ENCODE measurements at regions not wholly inside any gene's neighbourhood (a gene's known extent, or its start where the extent isn't known, plus 50 kb on each side); places are given as distances from the start of the nearest gene placed in this dataset.

- no peak for ATAC-seq
- Mint-ChIP-seq H3K27ac (no peak overlapping the region), H3K9me3 (no peaks in the 10 kb centered on the region), H3K36me3 (no peaks in the 10 kb centered on the region), H3K27me3 (peaks cover 13% of the 10 kb centered on the region), H3K4me3 (no peak overlapping the region), H3K4me1 (no peaks in the 10 kb centered on the region)
These were observed 58.9 kb downstream of the DHRS2 start for GRCh38 chr14:23694949-23695663.

DNA sequence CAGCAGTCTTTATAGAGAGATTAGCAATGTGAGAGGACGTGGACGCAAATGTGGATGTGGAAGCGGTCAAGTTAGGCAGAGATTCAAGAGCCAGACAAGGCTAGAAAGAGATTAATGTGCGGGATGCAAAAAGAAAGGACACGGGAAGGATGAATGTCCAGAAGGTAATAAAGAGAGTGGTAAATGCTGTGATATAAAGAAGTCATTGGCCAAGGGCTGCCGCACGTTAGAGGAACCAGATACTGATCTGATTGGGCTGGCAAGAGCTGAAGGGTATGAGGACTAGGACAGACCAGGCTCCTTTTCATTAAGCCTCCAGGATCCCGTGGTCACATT lies 59.5 kb downstream of the DHRS2 start:
- ATAC-seq: no peak
- no peaks in the 10 kb centered on the region for H3K4me1 Mint-ChIP-seq
- no peaks in the 10 kb centered on the region for H3K36me3 Mint-ChIP-seq
- no peak overlapping the region for H3K27ac Mint-ChIP-seq
- no peaks in the 10 kb centered on the region for H3K9me3 Mint-ChIP-seq
- peaks cover 18% of the 10 kb centered on the region for H3K27me3 Mint-ChIP-seq
- H3K4me3 Mint-ChIP-seq: no peak overlapping the region

DNA sequence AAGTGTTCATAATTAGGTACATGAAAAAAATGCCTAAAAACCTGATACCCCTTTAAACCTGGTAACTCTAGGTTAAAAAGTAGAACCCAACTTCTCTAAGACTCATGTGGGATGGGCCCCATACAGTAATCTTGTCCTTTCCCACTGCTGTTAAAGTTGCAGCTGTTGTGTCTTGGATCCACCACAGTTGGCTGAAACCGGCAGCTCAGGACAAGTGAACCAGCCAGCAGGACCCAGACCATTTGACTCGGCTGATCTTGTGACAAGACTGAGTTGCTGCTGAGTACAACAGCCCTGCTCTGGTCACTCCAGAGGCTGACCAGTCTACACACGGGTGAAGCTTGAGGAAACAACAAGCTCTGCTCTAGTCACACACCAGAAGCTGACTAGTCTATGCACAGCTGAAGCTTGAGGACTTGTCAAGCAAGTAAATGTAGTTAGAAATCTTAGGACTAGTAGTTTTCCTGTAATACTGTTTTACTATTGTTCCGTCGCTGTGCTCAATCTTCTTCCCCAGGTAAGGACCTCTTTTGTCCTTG lies 60.6 kb downstream of the DHRS2 start:
- no peak overlapping the region for H3K27ac Mint-ChIP-seq
- H3K9me3 Mint-ChIP-seq: no peaks in the 10 kb centered on the region
- H3K4me1 Mint-ChIP-seq: no peaks in the 10 kb centered on the region
- ATAC-seq: no peak
- no peak overlapping the region for H3K4me3 Mint-ChIP-seq
- H3K36me3 Mint-ChIP-seq: no peaks in the 10 kb centered on the region
- peaks cover 30% of the 10 kb centered on the region for H3K27me3 Mint-ChIP-seq

DNA sequence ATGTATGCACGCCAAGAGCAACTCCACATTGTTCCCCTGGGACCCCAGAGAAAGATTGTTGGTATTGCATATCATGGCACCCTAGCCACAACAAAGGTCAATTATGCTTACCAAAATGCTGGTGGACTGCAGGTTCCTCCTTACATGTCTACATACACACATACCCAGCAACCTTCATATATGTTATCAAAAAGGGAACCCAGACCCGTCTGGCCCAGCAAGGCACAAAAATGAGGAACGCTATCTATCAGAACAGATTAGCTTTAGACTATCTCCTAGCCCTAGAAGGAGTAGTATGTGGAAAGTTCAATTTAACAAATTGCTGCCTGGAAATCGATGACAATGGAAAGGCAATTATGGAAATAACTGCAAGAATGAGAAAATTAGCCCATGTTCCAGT lies 61.5 kb downstream of the DHRS2 start:
- Mint-ChIP-seq H3K36me3 (no peaks in the 10 kb centered on the region), H3K9me3 (peaks cover under 1% of the 10 kb centered on the region), H3K4me3 (no peak overlapping the region), H3K27me3 (peaks cover 30% of the 10 kb centered on the region), H3K27ac (no peak overlapping the region), H3K4me1 (no peaks in the 10 kb centered on the region)
- no peak for ATAC-seq

GRCh38 chr14:23702656-23703426 lies 66.7 kb downstream of the DHRS2 start:
- no peak for ATAC-seq
- no peaks in the 10 kb centered on the region for H3K36me3 Mint-ChIP-seq
- H3K9me3 Mint-ChIP-seq: peaks cover 3% of the 10 kb centered on the region
- peaks cover 30% of the 10 kb centered on the region for H3K27me3 Mint-ChIP-seq
- H3K27ac Mint-ChIP-seq: no peak overlapping the region
- no peaks in the 10 kb centered on the region for H3K4me1 Mint-ChIP-seq
- H3K4me3 Mint-ChIP-seq: no peak overlapping the region

GRCh38 chr14:23704890-23705289 lies 68.7 kb downstream of the DHRS2 start:
- no peak for ATAC-seq
- Mint-ChIP-seq H3K4me3 (no peak overlapping the region), H3K9me3 (peaks cover 3% of the 10 kb centered on the region), H3K36me3 (no peaks in the 10 kb centered on the region), H3K4me1 (no peaks in the 10 kb centered on the region), H3K27me3 (peaks cover 20% of the 10 kb centered on the region), H3K27ac (no peak overlapping the region)

DNA sequence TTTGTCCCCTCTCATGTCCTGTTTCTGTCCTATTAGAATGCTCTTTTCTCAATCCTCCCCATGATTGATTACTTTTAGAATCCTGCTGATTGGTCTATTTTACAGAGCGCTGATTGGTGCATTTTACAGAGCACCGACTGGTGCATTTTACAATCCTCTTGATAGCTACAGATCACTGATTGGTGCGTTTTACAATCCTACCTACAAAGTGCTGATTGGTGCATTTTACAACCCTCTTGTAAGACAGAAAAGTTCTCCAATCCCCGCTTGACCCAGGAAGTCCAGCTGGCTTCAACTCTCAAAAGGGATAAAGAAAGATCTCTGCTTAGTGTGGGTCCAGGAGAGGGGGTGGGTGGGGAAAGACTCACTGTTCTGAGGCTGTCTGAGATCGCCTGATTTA lies 71.3 kb downstream of the DHRS2 start:
- no peak overlapping the region for H3K27ac Mint-ChIP-seq

DNA sequence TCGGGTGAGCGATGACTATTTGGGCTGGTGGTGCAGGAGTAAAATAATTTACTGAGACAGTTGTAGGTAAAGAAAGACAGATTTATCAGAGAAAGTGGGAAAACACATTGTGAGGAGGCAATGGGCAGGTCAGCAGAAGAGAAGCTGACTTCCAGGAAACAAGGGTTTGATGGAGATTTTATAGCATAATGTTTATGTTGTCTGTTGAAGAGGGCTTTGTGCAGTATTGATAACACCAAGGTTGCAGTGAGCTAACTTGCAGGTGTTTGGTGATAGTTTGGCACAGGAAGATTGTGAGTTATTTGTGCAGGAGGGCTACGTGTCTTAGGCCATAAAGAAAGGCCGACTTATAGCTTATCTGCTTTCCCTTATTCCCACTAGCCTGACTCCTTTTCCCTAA lies 72.2 kb downstream of the DHRS2 start:
- Mint-ChIP-seq H3K4me3 (no peak overlapping the region), H3K36me3 (no peaks in the 10 kb centered on the region), H3K27me3 (peaks cover 17% of the 10 kb centered on the region), H3K27ac (no peak overlapping the region), H3K9me3 (no peaks in the 10 kb centered on the region), H3K4me1 (no peaks in the 10 kb centered on the region)
- no peak for ATAC-seq

More for the DNA sequence above, 71.3 kb downstream of the DHRS2 start:
- H3K9me3 Mint-ChIP-seq: peaks cover 3% of the 10 kb centered on the region
- H3K36me3 Mint-ChIP-seq: no peaks in the 10 kb centered on the region
- peaks cover 13% of the 10 kb centered on the region for H3K27me3 Mint-ChIP-seq
- no peak for ATAC-seq
- H3K4me3 Mint-ChIP-seq: no peak overlapping the region
- no peaks in the 10 kb centered on the region for H3K4me1 Mint-ChIP-seq

DNA sequence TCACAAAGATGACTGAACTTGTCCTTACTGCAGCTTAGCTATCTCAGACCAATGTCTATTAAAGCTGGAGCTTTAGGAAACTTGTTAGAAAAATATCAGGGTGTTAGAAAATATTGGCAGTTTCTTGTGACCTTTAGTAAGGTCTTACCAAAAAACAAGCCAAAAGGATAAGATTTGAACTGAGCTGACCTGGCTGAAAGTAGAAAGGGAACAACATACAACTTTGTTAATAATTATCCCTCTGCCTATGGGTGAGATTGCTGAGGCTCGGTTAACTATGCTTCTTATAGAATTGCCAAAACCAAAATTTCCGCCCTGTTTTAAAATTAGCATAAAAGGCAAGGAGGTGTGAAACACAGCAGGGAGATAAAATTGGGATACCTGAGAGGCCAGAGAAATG lies 73.8 kb downstream of the DHRS2 start:
- H3K27ac Mint-ChIP-seq: no peak overlapping the region
- no peaks in the 10 kb centered on the region for H3K4me1 Mint-ChIP-seq
- H3K36me3 Mint-ChIP-seq: no peaks in the 10 kb centered on the region
- ATAC-seq: no peak
- peaks cover 17% of the 10 kb centered on the region for H3K27me3 Mint-ChIP-seq
- H3K4me3 Mint-ChIP-seq: no peak overlapping the region
- H3K9me3 Mint-ChIP-seq: no peaks in the 10 kb centered on the region

GRCh38 chr14:23712287-23712686 lies 76.1 kb downstream of the DHRS2 start:
- H3K4me3 Mint-ChIP-seq: no peak overlapping the region
- no peaks in the 10 kb centered on the region for H3K4me1 Mint-ChIP-seq
- no peak for ATAC-seq
- no peaks in the 10 kb centered on the region for H3K9me3 Mint-ChIP-seq
- H3K36me3 Mint-ChIP-seq: no peaks in the 10 kb centered on the region
- H3K27ac Mint-ChIP-seq: no peak overlapping the region
- peaks cover 25% of the 10 kb centered on the region for H3K27me3 Mint-ChIP-seq

DNA sequence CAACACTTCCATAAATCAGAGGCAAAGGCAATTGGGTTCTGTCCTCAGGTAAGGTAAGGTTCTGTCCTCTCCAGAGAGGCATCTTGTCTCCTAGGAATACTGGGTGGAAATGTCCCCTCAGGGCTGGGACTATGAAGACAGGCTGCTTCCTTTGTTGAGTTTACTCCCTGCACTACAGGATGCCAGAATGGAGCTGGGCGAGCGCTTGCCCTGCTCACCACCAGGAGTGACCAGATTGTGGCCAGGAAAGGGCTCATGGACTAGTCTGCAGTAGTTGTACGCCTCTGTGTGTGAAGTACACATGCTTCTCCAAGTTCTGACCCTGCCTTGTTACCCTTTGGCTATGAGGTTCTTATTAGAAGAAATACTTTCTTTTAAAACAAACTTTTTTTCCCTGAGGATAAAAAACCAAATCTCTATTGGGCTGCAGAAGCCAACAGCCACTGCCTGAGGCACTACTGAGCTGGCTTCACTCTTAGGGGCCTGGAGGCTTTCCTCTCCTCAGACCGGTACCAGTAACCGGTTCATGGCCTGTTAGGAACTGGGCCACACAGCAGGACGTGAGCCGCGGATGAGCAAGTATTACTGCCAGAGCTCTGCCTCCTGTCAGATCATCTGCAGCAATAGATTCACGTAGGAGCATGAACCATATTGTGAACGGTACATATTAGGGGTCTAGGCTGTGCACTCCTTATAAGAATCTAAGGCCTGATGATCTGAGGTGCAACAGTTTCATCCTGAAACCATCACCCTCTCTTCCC lies 83.2 kb downstream of the DHRS2 start:
- Mint-ChIP-seq H3K4me1 (no peaks in the 10 kb centered on the region), H3K4me3 (no peak overlapping the region), H3K36me3 (no peaks in the 10 kb centered on the region), H3K27me3 (peaks cover 8% of the 10 kb centered on the region), H3K9me3 (no peaks in the 10 kb centered on the region), H3K27ac (no peak overlapping the region)
- peak; percentile 31 for ATAC-seq

- Mint-ChIP-seq H3K4me1 (no peaks in the 10 kb centered on the region), H3K9me3 (no peaks in the 10 kb centered on the region), H3K36me3 (no peaks in the 10 kb centered on the region), H3K27me3 (peaks cover 7% of the 10 kb centered on the region), H3K27ac (no peak overlapping the region), H3K4me3 (no peak overlapping the region)
- ATAC-seq: no peak
These were observed 86.5 kb downstream of the DHRS2 start for GRCh38 chr14:23722675-23723074.

DNA sequence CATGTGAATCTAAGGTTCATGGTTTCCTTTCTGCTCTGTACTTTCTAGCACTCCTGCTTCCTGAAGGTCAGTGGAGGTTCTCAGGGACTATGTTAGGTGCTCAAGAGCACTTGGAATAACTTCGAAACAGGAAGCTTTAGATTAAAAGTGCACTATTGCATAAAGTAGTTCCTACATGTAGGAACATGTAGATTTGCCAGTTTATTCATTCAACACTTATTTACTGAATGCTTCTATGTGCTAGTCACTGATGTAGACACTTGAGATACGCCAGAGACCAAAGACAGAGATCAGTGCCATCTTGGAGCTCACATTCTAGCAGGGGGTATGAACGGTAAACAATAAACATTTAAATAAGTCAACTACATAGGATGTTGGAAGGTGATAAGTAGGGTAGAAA lies 87.7 kb downstream of the DHRS2 start:
- H3K4me3 Mint-ChIP-seq: no peak overlapping the region
- no peaks in the 10 kb centered on the region for H3K9me3 Mint-ChIP-seq
- H3K27ac Mint-ChIP-seq: no peak overlapping the region
- peaks cover 7% of the 10 kb centered on the region for H3K27me3 Mint-ChIP-seq
- no peaks in the 10 kb centered on the region for H3K36me3 Mint-ChIP-seq
- no peaks in the 10 kb centered on the region for H3K4me1 Mint-ChIP-seq
- no peak for ATAC-seq

GRCh38 chr14:23725528-23725927 lies 89.4 kb downstream of the DHRS2 start:
- Mint-ChIP-seq H3K27me3 (peaks cover 14% of the 10 kb centered on the region), H3K36me3 (no peaks in the 10 kb centered on the region), H3K4me1 (no peaks in the 10 kb centered on the region), H3K9me3 (no peaks in the 10 kb centered on the region), H3K4me3 (no peak overlapping the region), H3K27ac (no peak overlapping the region)
- ATAC-seq: no peak

- Mint-ChIP-seq H3K36me3 (no peaks in the 10 kb centered on the region), H3K27ac (no peak overlapping the region), H3K9me3 (no peaks in the 10 kb centered on the region), H3K4me3 (no peak overlapping the region), H3K4me1 (no peaks in the 10 kb centered on the region), H3K27me3 (peaks cover 17% of the 10 kb centered on the region)
- ATAC-seq: no peak
These were observed 90.0 kb downstream of the DHRS2 start for GRCh38 chr14:23725980-23726710.

All from stimulated activated memory B cell treated with anti-CD40 and anti-IgM and Interleukin-4, amounts not matched to agents 10 μg/mL and 1 μg/mL and 100 μg/mL, for 72 hours (primary cell).